SK-N-SH (cell line): ENCODE measurements at regions not wholly inside any gene's neighbourhood (a gene's known extent, or its start where the extent isn't known, plus 50 kb on each side); places are given as distances from the start of the nearest gene placed in this dataset.

Experiments
- CTCF ChIP-seq: fragments of 200-600 bp; sonication (generic); IDR thresholded peaks from 2 replicates; pipeline ENCODE4 v1.6.1; 2017; ENCODE audit warnings: antibody characterized with exemption, mild to moderate bottlenecking, moderate library complexity
- EP300 ChIP-seq, 2 experiments: IDR thresholded peaks; 2 replicates each; pipeline versions ENCODE4 v1.4.0 to v1.6.1; 2012; ENCODE audit warnings: borderline replicate concordance in 1 of 2, low read depth in 1 of 2, low read length in 1 of 2
- GABPA ChIP-seq: IDR thresholded peaks from 2 replicates; pipeline ENCODE4 v1.4.0; 2012; ENCODE audit warnings: low read depth, mild to moderate bottlenecking
- MAX ChIP-seq: IDR thresholded peaks from 2 replicates; pipeline ENCODE4 v1.4.0; 2012; ENCODE audit warnings: low read depth
- NFIC ChIP-seq: IDR thresholded peaks from 2 replicates; pipeline ENCODE4 v1.4.0; 2012; ENCODE audit warnings: borderline replicate concordance
- POLR2AphosphoS5 ChIP-seq: IDR thresholded peaks from 2 replicates; pipeline ENCODE4 v1.6.1; 2012; ENCODE audit warnings: low read depth, low read length
- SIN3A ChIP-seq: IDR thresholded peaks from 2 replicates; pipeline ENCODE4 v1.6.1; 2012; ENCODE audit warnings: low read depth, mild to moderate bottlenecking, low read length, moderate library complexity, borderline replicate concordance
- YY1 ChIP-seq: IDR thresholded peaks from 2 replicates; pipeline ENCODE4 v1.4.0; 2012; ENCODE audit warnings: low read depth, mild to moderate bottlenecking
- ZBTB33 ChIP-seq: IDR thresholded peaks from 2 replicates; pipeline ENCODE4 v1.4.0; 2012; ENCODE audit warnings: low read depth, borderline replicate concordance

GRCh38 chrX:139083191-139083590 lies 371.7 kb upstream of the FGF13 start:
- TF ChIP-seq CTCF (no peak), POLR2AphosphoS5 (no peak), YY1 (no peak), MAX (no peak), NFIC (no peak), EP300 (IDR thresholded peaks at IDR 0.05; ENCODE audit: borderline replicate concordance in 1 of 2, low read depth in 1 of 2, low read length in 1 of 2) (no peak), ZBTB33 (no peak), SIN3A (no peak), GABPA (no peak)
